Memory B cell (primary cell): ENCODE measurements at regions not wholly inside any gene's neighbourhood (a gene's known extent, or its start where the extent isn't known, plus 50 kb on each side); places are given as distances from the start of the nearest gene placed in this dataset.
"Not testable (repeated sequence)": the region's sequence is repeated elsewhere in the genome, so short reads cannot be mapped to it uniquely, and the experiment has no call there.

Experiments
- ATAC-seq: fragments of 150-1000 bp; cut with Tn5 transposase; 2 replicates; pipeline ENCODE4 v1.10.0; 2021; ENCODE audit warnings: low read depth, mild to moderate bottlenecking, moderate library complexity
- DNase-seq, 2 donors: peaks; one replicate each; pipeline ENCODE4 v3.0.0; 2022; ENCODE audit warnings: low spot score in 2 of 2
- H3K27ac Mint-ChIP-seq: one replicate; pipeline ENCODE4 v1.8.0; 2022; ENCODE audit warnings: mild to moderate bottlenecking, moderate library complexity, mixed read lengths
- H3K27me3 Mint-ChIP-seq: one replicate; pipeline ENCODE4 v1.8.0; 2022; ENCODE audit warnings: mixed read lengths
- H3K36me3 Mint-ChIP-seq: one replicate; pipeline ENCODE4 v1.8.0; 2022; ENCODE audit warnings: mild to moderate bottlenecking, mixed read lengths
- H3K4me1 Mint-ChIP-seq: one replicate; pipeline ENCODE4 v1.8.0; 2022; ENCODE audit warnings: mixed read lengths
- H3K4me3 Mint-ChIP-seq: one replicate; pipeline ENCODE4 v1.8.0; 2022; ENCODE audit warnings: mild to moderate bottlenecking, moderate library complexity, mixed read lengths
- H3K9me3 Mint-ChIP-seq: one replicate; pipeline ENCODE4 v1.8.0; 2022; ENCODE audit warnings: mixed read lengths

DNA sequence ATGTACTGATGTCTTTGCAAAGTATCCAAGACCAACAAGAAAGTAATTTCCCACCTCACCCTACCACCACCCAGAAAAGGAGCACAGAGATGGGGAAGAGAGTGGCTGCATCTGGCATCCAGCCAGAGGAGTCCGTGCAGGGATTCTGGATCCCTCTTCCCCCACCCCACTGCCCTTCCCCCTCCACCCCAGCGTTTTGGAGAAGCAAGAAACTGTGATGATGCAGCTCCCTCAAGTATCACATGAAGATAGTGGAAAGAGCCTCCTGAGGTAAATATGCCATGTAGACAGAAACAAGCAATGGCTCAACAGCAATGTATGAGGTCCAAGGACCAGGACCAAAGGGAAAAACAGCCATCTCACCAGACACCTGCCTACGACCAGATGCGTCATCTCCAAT, 153.8 kb downstream of the DEPDC1B start:
- ATAC-seq = no peak
- peaks cover 11% of the 10 kb centered on the region for H3K4me1 Mint-ChIP-seq
- no peak overlapping the region for H3K4me3 Mint-ChIP-seq
- peaks cover 2% of the 10 kb centered on the region for H3K36me3 Mint-ChIP-seq
- DNase-seq = no peak
- no peaks in the 10 kb centered on the region for H3K9me3 Mint-ChIP-seq
- H3K27me3 Mint-ChIP-seq = peaks cover 1% of the 10 kb centered on the region
- H3K27ac Mint-ChIP-seq = no peak overlapping the region

DNA sequence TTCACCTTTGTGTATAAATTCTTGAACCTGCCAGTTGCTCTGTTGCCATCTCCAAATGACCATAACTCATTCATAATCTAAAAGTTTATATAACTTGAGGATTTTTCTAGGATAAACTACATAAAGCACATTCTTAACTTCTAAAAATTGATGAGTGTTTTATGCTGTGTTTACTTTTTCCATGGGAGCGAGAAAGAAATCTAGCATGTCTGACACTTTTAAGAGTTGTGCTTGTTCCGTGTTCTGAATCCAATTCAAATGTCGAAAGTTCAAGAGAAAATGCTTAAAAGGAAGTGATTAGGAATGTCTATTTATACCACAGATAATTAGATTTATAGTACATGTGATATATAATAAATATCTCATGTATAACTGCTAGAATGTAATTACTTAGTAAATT, 154.4 kb downstream of the DEPDC1B start:
- Mint-ChIP-seq H3K27ac (no peak overlapping the region), H3K9me3 (no peaks in the 10 kb centered on the region), H3K4me3 (no peak overlapping the region), H3K27me3 (peaks cover 1% of the 10 kb centered on the region), H3K4me1 (peaks cover 18% of the 10 kb centered on the region), H3K36me3 (peaks cover 2% of the 10 kb centered on the region)
- no peak for ATAC-seq
- DNase-seq = no peak

DNA sequence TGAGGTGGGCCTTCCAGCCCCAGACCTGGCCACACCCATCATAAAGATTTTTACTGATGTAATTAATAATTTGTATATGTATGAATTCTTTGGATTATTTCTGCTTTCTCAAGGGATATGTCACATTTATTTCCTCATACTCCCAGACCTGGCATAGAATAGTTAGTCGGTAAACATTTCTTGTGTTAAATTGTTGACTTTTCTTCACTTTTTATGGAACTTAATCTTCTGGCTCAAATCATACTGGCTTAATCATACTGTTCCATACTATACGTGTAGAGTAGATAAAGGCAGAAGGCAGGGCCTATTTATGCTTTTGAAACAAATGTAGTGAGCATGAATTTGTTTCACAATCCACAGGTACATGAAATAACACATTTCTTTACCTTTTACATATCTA, 155.8 kb downstream of the DEPDC1B start:
- DNase-seq = no peak
- no peaks in the 10 kb centered on the region for H3K9me3 Mint-ChIP-seq
- no peak overlapping the region for H3K4me3 Mint-ChIP-seq
- H3K27ac Mint-ChIP-seq = no peak overlapping the region
- H3K27me3 Mint-ChIP-seq = peaks cover 1% of the 10 kb centered on the region
- peaks cover 2% of the 10 kb centered on the region for H3K36me3 Mint-ChIP-seq
- no peak for ATAC-seq
- peaks cover 31% of the 10 kb centered on the region for H3K4me1 Mint-ChIP-seq

DNA sequence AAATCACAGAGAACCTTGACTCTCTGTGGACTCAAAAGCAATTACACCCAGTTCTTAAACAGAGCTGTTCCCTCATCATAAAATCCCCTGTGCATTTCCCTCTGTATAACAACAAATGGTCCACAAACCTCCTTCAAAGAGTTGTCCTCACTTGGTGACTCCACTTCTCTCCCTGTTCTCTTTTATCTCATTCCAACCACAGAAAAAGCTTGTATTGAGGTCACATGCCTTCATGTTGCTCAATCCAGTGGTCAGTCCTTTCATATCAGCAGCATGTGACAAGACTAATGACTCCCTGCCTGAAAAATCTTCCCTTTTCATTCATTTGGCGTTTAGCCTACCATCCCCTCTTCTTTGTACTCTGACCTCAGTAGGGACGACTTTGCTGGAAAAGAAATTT, 158.0 kb downstream of the DEPDC1B start:
- Mint-ChIP-seq H3K4me3 (no peak overlapping the region), H3K27me3 (no peaks in the 10 kb centered on the region), H3K36me3 (peaks cover 2% of the 10 kb centered on the region), H3K4me1 (peaks cover 39% of the 10 kb centered on the region), H3K9me3 (no peaks in the 10 kb centered on the region), H3K27ac (peak overlapping the region; percentile 94)
- DNase-seq (no peak), ATAC-seq (no peak)

DNA sequence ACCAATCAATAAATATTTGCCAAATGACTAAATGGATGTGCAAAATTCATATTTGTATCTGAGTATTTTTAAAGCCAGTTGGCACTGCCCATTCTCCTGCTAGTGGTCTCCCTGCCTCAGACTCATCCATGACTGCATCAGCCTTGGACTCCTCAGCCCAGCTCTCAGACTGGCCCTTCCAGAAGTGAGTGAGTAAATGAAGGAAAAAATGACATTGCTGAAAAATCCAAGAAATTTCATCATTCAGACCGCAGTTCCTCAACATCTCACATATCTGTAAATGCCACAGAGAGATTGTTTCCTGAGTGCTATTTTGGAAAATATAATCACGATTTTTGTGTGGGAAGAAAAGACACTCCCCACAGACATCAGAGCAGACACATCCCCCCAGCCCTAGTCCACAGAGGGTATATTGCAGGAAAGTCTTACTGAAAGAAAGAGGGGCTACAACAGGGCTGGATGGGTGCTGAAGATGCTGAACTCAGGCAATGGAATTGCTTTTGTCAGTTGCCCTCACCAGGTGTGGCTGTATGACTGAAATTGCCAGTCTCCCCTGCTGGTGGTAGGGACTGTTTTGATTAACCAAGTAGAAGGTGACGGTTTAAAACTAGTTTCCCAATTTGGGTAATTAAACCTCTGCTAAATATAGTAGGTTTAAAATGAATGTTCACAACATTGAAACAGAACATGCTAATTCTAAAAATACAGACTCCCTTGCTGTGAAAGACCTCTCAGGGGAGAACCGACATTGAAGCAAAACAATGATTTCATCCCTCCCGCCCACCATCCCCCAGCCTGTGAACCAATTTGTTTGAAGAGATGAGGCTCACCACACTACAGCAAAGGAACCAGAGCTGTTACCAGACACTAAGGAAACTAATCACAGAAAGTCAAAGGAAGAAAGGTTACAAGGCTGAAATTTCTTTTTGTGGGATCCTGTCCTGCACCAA, 158.8 kb downstream of the DEPDC1B start:
- H3K36me3 Mint-ChIP-seq = peaks cover 2% of the 10 kb centered on the region
- peak overlapping the region; percentile 94 for H3K27ac Mint-ChIP-seq
- DNase-seq (peak in 1 of 2 donors; percentile 30), ATAC-seq (peak; percentile 61)
- H3K4me1 Mint-ChIP-seq = peaks cover 41% of the 10 kb centered on the region
- H3K27me3 Mint-ChIP-seq = no peaks in the 10 kb centered on the region
- H3K4me3 Mint-ChIP-seq = no peak overlapping the region
- no peaks in the 10 kb centered on the region for H3K9me3 Mint-ChIP-seq

DNA sequence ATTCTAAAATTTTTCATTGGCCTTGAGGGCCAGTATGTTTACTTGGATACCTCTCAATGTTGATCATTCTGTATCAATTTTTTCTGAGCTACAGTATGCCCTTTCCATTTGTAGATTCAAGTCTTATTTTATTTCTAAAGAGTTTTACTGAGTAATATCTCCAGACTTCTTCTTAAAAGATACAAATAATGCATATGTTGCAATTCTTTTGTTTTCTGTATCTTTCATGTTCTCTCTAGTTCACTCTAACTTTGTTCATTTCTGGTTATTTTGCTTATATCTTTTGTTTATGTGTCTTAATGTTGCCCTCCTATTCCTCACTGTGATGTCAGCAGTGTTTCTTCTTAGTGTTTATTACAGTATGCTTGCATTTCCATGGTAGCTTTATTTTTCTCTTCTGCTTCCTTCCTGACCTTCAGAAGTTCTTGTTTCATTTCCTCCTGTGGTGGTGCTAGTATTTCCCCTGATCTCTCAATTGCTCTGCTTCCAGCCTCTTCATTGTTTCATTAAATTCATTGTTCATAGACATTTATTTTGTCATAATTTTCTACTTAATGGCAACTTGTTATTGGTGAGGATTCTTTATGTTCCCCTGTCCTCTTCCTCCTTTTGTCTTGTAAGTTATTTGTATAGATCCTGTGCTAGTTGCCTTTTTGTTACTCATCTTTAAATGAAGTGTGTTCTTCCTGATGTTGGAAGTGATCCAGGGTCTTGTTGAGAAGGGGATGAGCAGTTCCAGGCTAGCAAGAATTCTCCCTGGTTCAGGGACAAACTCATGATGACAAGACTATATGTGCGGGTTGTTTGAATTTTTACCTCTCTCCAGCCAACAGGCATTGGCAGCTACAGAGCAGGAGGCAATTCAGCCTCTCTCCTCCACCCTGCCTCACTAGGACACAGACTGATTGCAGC, 160.8 kb downstream of the DEPDC1B start:
- H3K27ac Mint-ChIP-seq = peak overlapping the region; percentile 94
- no peaks in the 10 kb centered on the region for H3K27me3 Mint-ChIP-seq
- H3K36me3 Mint-ChIP-seq = peaks cover 2% of the 10 kb centered on the region
- ATAC-seq (peak; percentile 76), DNase-seq (peak in 1 of 2 donors; percentile 52)
- H3K4me3 Mint-ChIP-seq = peak overlapping the region; percentile 37
- H3K9me3 Mint-ChIP-seq = peaks cover 2% of the 10 kb centered on the region
- peaks cover 52% of the 10 kb centered on the region for H3K4me1 Mint-ChIP-seq

DNA sequence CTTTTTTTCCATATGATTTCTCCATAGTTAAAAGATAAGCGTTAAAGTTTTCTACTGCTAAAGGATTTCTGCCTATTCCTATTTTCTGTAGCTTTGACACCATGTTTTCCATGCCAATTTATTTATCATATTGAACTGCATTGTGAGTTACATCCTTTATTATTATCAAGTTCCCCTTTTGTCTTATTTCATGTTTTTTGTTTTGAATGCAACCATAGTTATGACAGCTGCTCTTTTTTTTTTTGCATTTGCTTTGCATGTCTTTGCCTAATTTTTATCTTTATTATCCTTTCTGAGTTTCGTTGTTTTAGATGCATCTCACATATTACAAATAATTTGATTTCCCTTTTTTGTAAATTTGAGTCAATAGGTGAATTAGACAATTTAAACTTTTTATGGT, 161.5 kb downstream of the DEPDC1B start:
- DNase-seq (peak in 1 of 2 donors; percentile 24), ATAC-seq (peak; percentile 28)
- Mint-ChIP-seq H3K9me3 (peaks cover 3% of the 10 kb centered on the region), H3K27me3 (no peaks in the 10 kb centered on the region), H3K4me1 (peaks cover 52% of the 10 kb centered on the region), H3K36me3 (peaks cover 2% of the 10 kb centered on the region), H3K4me3 (no peak overlapping the region), H3K27ac (peak overlapping the region; percentile 94)

DNA sequence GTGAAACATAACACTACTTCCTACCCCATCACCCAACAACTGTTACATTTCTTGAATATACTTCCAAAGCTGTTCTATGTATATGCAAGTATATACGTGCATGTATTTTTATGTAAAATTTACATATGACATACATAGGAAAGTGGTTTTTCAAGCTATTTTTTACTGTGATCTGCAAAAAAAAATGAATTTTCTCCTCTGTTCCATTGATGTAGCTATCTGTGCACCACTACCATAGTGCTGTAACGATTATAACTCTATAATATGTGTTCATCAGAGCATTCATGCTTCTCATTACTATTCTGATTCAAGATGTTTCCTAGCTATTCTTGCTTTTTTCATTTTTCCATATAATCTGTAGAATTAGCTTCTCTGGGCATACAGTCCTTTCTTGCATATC, 164.0 kb downstream of the DEPDC1B start:
- Mint-ChIP-seq H3K36me3 (peaks cover 2% of the 10 kb centered on the region), H3K27me3 (no peaks in the 10 kb centered on the region), H3K9me3 (peaks cover 3% of the 10 kb centered on the region), H3K27ac (no peak overlapping the region), H3K4me3 (no peak overlapping the region), H3K4me1 (peaks cover 41% of the 10 kb centered on the region)
- no peak for DNase-seq
- ATAC-seq = no peak

DNA sequence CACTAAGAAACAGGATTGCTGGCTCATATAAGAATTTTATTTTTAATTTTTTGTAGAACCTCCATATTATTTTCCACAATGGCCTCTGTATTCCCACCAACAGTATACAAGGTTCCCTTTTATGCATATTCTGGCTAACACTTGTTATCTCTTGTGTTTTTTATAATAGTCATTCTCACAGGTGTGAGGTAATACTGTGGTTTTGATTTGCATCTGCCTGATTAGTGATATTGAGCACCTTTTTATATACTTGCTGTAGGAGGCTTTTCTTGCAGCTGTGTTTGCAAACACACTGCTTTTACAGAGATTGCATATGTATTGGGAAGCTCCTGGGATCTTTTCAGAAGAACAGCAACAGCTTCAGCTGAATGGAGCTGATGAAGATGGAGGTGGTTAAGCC, 164.8 kb downstream of the DEPDC1B start:
- no peak overlapping the region for H3K4me3 Mint-ChIP-seq
- peak; percentile 42 for ATAC-seq
- H3K27me3 Mint-ChIP-seq = no peaks in the 10 kb centered on the region
- H3K36me3 Mint-ChIP-seq = peaks cover 2% of the 10 kb centered on the region
- peaks cover 33% of the 10 kb centered on the region for H3K4me1 Mint-ChIP-seq
- H3K9me3 Mint-ChIP-seq = peaks cover 3% of the 10 kb centered on the region
- DNase-seq = no peak
- H3K27ac Mint-ChIP-seq = no peak overlapping the region

DNA sequence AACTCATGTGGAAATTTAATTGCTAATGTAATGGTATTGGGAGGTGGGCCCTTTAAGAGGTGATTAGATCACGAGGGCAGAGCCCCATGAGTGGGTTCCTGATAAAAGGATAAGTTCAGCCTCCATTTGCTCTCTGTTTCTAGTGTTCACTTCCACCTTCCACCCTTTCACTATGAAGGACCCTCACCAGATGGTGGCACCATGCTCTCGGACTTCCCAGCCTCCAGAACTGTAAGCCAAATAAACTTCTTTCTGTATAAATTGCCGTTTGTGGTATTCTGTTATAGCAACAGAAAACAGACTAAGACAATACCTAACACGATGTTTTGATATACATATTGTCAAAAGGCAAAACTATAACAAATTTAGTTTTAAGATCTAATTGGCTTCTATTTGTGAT, 166.2 kb downstream of the DEPDC1B start:
- peaks cover 3% of the 10 kb centered on the region for H3K9me3 Mint-ChIP-seq
- peaks cover 23% of the 10 kb centered on the region for H3K4me1 Mint-ChIP-seq
- no peaks in the 10 kb centered on the region for H3K36me3 Mint-ChIP-seq
- no peaks in the 10 kb centered on the region for H3K27me3 Mint-ChIP-seq
- ATAC-seq (no peak), DNase-seq (no peak)
- H3K27ac Mint-ChIP-seq = peak overlapping the region; percentile 47
- no peak overlapping the region for H3K4me3 Mint-ChIP-seq

DNA sequence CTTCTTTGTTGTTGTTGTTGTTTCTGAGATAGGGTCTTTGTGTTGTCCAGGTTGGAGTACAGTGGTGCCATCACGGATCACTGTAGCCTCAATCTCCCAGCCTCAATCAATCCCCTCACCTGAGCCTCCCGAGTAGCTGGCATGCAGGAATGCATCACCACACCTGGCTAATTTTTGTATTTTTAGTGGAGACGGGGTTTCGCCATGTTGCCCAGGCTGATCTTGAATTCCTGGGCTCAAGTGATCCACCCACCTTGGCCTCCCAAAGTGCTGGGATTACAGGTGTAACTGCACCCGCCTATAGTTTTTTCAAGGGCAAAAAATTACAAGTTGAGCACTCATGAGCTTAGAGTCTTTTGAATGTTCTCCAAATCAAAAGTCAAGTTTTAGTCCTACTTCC, 167.2 kb downstream of the DEPDC1B start:
- not testable (repeated sequence) for H3K9me3 Mint-ChIP-seq, H3K27me3 Mint-ChIP-seq, H3K36me3 Mint-ChIP-seq, H3K4me3 Mint-ChIP-seq, DNase-seq, ATAC-seq
- H3K27ac Mint-ChIP-seq = peak overlapping the region; percentile 47
- peaks cover 18% of the 10 kb centered on the region for H3K4me1 Mint-ChIP-seq

DNA sequence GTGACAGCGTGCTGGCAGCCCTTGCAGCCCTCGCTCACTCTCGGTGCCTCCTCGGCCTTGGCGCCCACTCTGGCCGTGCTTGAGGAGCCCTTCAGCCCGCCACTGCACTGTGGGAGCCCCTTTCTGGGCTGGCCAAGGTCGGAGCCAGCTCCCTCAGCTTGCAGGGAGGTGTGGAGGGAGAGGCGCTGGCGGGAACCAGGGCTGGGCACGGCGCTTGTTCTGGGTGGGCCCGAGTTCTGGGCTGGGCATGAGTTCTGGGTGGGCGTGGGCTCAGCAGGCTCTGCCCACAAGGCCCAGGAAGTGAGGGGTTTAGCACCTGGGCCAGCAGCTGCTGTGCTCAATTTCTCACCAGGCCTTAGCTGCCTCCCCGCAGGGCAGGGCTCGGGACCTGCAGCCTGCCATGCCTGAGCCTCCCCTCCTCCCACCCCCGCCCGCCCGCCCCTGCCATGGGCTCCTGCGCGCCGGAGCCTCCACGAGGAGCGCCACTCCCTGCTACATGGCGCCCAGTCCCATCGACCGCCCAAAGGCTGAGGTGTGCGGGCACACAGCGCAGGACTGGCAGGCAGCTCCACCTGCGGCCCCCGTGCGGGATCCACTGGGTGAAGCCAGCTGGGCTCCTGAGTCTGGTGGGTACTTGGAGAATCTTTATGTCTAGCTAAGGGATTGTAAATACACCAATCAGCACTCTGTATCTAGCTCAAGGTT, 169.7 kb downstream of the DEPDC1B start:
- ATAC-seq, H3K9me3 Mint-ChIP-seq, H3K36me3 Mint-ChIP-seq, H3K4me3 Mint-ChIP-seq, H3K27me3 Mint-ChIP-seq, DNase-seq, H3K27ac Mint-ChIP-seq: not testable (repeated sequence)
- peaks cover 10% of the 10 kb centered on the region for H3K4me1 Mint-ChIP-seq

DNA sequence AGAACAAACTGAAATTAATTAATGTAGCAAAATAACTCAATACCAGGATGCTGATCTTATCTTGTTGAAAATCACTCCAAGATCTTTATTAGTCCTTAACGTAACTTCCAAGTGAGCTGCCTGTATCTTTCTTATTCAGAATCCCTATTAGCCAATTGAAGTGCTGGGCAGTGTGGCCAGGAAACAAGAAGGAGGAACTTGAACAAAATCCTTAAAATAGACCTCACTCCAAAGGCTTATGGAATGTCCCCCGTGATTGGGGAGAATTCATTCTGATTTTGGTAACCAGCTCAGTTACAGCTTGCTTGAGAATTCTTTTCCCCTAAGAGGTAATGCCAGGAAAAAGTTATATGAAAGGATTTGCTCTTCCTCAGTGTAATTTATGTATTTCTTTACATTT, 171.0 kb downstream of the DEPDC1B start:
- H3K4me3 Mint-ChIP-seq = no peak overlapping the region
- H3K27me3 Mint-ChIP-seq = no peaks in the 10 kb centered on the region
- peaks cover 9% of the 10 kb centered on the region for H3K4me1 Mint-ChIP-seq
- H3K27ac Mint-ChIP-seq = no peak overlapping the region
- peaks cover 1% of the 10 kb centered on the region for H3K9me3 Mint-ChIP-seq
- no peaks in the 10 kb centered on the region for H3K36me3 Mint-ChIP-seq
- no peak for DNase-seq
- no peak for ATAC-seq

DNA sequence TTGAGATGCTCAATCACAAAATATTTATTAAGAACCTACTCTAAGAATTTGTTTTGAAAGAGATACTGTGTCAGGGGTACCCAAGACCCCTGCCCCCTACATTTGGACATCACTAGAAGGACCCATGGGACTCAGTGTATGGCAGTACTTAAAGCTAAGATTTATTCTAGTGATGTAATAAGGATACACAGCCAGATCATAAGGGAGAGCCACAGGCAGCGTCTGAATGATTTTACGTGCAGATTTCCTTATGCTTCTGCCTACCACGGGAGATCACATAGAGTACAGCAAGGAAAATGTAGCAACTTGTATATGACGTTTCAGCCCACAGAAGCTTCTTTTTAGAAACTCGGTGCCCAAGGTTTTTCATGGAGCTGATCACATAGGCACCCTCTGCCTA, 172.9 kb downstream of the DEPDC1B start:
- ATAC-seq (no peak), DNase-seq (no peak)
- no peak overlapping the region for H3K4me3 Mint-ChIP-seq
- H3K9me3 Mint-ChIP-seq = no peaks in the 10 kb centered on the region
- H3K36me3 Mint-ChIP-seq = no peaks in the 10 kb centered on the region
- no peak overlapping the region for H3K27ac Mint-ChIP-seq
- H3K4me1 Mint-ChIP-seq = peaks cover 6% of the 10 kb centered on the region
- H3K27me3 Mint-ChIP-seq = no peaks in the 10 kb centered on the region
